SU-DHL-6 (cell line): ENCODE measurements at regions not wholly inside any gene's neighbourhood (a gene's known extent, or its start where the extent isn't known, plus 50 kb on each side); places are given as distances from the start of the nearest gene placed in this dataset.

ENCODE experiments used
- H2AFZ ChIP-seq: fragments of 200-600 bp; sonication (generic); 2 replicates; pipeline ENCODE4 v1.6.1; 2014; ENCODE audit warnings: low read depth, mild to moderate bottlenecking, moderate library complexity, mixed read lengths, antibody characterized with exemption, low read length; ENCODE audit not compliant: severe bottlenecking
- H3F3A ChIP-seq: fragments of 200-600 bp; shearing (Covaris generic); 2 replicates; pipeline ENCODE4 v1.6.0; 2016; ENCODE audit warnings: antibody characterized with exemption, mild to moderate bottlenecking; ENCODE audit not compliant: insufficient read depth
- H3K27ac ChIP-seq: fragments of 200-600 bp; sonication (generic); 2 replicates; pipeline ENCODE4 v1.5.1; 2016; ENCODE audit warnings: low read depth, mild to moderate bottlenecking, low read length, moderate library complexity, mixed read lengths
- H3K27me3 ChIP-seq: fragments of 200-600 bp; sonication (generic), shearing (Covaris generic); 2 replicates; pipeline ENCODE4 v1.6.0; 2014; ENCODE audit warnings: mild to moderate bottlenecking, low read length
- H3K36me3 ChIP-seq: fragments of 200-600 bp; sonication (generic); 2 replicates; pipeline ENCODE4 v1.6.1; 2014; ENCODE audit warnings: mild to moderate bottlenecking, low read length, mixed read lengths
- H3K4me2 ChIP-seq: fragments of 300-600, 200-600 bp; shearing (Covaris generic), sonication (generic); 2 replicates; pipeline ENCODE4 v1.6.0; 2014; ENCODE audit warnings: low read length, low read depth, mild to moderate bottlenecking; ENCODE audit not compliant: poor library complexity, severe bottlenecking
- H3K4me3 ChIP-seq: fragments of 200-600 bp; sonication (generic); 2 replicates; pipeline ENCODE4 v1.5.1; 2014; ENCODE audit warnings: antibody characterized with exemption, low read length, mild to moderate bottlenecking, mixed read lengths; ENCODE audit not compliant: insufficient read depth, poor library complexity, severe bottlenecking
- H3K79me2 ChIP-seq: fragments of 200-600 bp; sonication (generic); 2 replicates; pipeline ENCODE4 v1.6.1; 2014; ENCODE audit warnings: mild to moderate bottlenecking, low read length, moderate library complexity; ENCODE audit not compliant: insufficient read depth
- H3K9ac ChIP-seq: fragments of 200-600 bp; sonication (generic); 2 replicates; pipeline ENCODE4 v1.7.0; 2014; ENCODE audit warnings: mild to moderate bottlenecking, low read length
- H3K9me2 ChIP-seq: fragments of 200-600 bp; sonication (generic); replicated peaks from 2 replicates; pipeline ENCODE4 v1.6.1; 2014; ENCODE audit warnings: low read length; ENCODE audit not compliant: insufficient read depth
- H3K9me3 ChIP-seq: fragments of 200-600 bp; sonication (generic); 2 replicates; pipeline ENCODE4 v1.6.1; 2014; ENCODE audit warnings: low read length, mixed read lengths; ENCODE audit not compliant: insufficient read depth
- H4K20me1 ChIP-seq: fragments of 200-600 bp; sonication (generic); 2 replicates; pipeline ENCODE4 v1.6.1; 2014; ENCODE audit warnings: low read depth, mild to moderate bottlenecking, antibody characterized with exemption, low read length, moderate library complexity, mixed read lengths
- CTCF ChIP-seq: fragments of 200-600 bp; sonication (generic); IDR thresholded peaks from one replicate; pipeline ENCODE4 v1.5.1; 2017; ENCODE audit warnings: antibody characterized with exemption, mild to moderate bottlenecking, low read length, moderate library complexity; ENCODE audit not compliant: insufficient read depth, poor library complexity, severe bottlenecking
- EZH2phosphoT487 ChIP-seq: fragments of 200-600 bp; sonication (generic), shearing (Covaris generic); conservative IDR thresholded peaks from 2 replicates; pipeline ENCODE4 v1.6.1; 2018; ENCODE audit warnings: mild to moderate bottlenecking, antibody characterized with exemption, low read length, moderate library complexity, mixed read lengths

- H3K27ac ChIP-seq = no peak overlapping the region
- H2AFZ ChIP-seq = no peak overlapping the region
- no peaks in the 10 kb centered on the region for H4K20me1 ChIP-seq
- H3K4me3 ChIP-seq = no peak overlapping the region
- H3K79me2 ChIP-seq = no peaks in the 10 kb centered on the region
- H3K9ac ChIP-seq = no peak overlapping the region
- TF ChIP-seq CTCF = no peak
- TF ChIP-seq EZH2phosphoT487 = no peak
- no peak overlapping the region for H3K4me2 ChIP-seq
- no peaks in the 10 kb centered on the region for H3F3A ChIP-seq
- no peaks in the 10 kb centered on the region for H3K36me3 ChIP-seq
- H3K9me3 ChIP-seq = no peaks in the 10 kb centered on the region
- H3K9me2 ChIP-seq = no peaks in the 10 kb centered on the region
- H3K27me3 ChIP-seq = no peaks in the 10 kb centered on the region
Observed at GRCh38 chr20:5451643-5452210, 135.0 kb upstream of the PROKR2 start.

GRCh38 chr20:5448449-5449118 is 131.8 kb upstream of the PROKR2 start:
- Histone ChIP-seq H3K9me2 (no peaks in the 10 kb centered on the region), H2AFZ (no peak overlapping the region), H3K36me3 (no peaks in the 10 kb centered on the region), H3K27me3 (no peaks in the 10 kb centered on the region), H3K4me2 (no peak overlapping the region), H3K9ac (no peak overlapping the region), H4K20me1 (no peaks in the 10 kb centered on the region), H3K79me2 (no peaks in the 10 kb centered on the region), H3K4me3 (no peak overlapping the region), H3K9me3 (no peaks in the 10 kb centered on the region), H3K27ac (no peak overlapping the region), H3F3A (no peaks in the 10 kb centered on the region)
- TF ChIP-seq EZH2phosphoT487 (no peak), CTCF (peak; percentile 73)

GRCh38 chr20:5447188-5447587 is 130.4 kb upstream of the PROKR2 start:
- Histone ChIP-seq H3K9me2 (no peaks in the 10 kb centered on the region), H3K9me3 (no peaks in the 10 kb centered on the region), H3K9ac (no peak overlapping the region), H3F3A (no peaks in the 10 kb centered on the region), H4K20me1 (no peaks in the 10 kb centered on the region), H3K4me2 (no peak overlapping the region), H2AFZ (no peak overlapping the region), H3K27me3 (no peaks in the 10 kb centered on the region), H3K36me3 (no peaks in the 10 kb centered on the region), H3K4me3 (no peak overlapping the region), H3K79me2 (no peaks in the 10 kb centered on the region), H3K27ac (no peak overlapping the region)
- TF ChIP-seq EZH2phosphoT487 (no peak), CTCF (no peak)
